HUDEP-2 (cell line): ENCODE measurements at regions not wholly inside any gene's neighbourhood (a gene's known extent, or its start where the extent isn't known, plus 50 kb on each side); places are given as distances from the start of the nearest gene placed in this dataset.

Source experiments
- DNase-seq, 76 experiments: peaks; one replicate each; lab custom pipeline; 2025; ENCODE audit not compliant: unreplicated experiment in 76 of 76; lab: John Stamatoyannopoulos, UW

DNA sequence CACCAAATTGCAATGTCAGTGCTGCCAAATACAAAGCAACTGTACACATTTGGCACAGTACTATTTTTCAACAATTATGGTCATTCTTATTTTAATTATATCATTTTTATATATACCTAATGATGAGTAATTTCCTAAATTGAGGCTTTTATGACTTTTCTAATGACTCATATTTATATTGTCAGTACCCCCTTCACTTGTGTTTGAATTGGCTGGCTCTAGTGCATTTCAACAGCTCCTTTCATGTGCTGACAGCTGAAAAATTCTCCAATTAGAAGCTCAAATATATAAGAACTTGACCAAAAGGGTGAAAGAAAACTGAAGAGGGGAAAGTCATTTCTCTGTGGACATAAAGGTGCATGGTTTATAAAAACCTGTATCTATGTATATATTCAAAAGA is 263.3 kb downstream of the SLITRK1 start:
- DNase-seq: no peak

GRCh38 chr13:83613524-83613923 is 268.8 kb downstream of the SLITRK1 start:
- no peak for DNase-seq

- peak in 1 of 76 experiments; percentile 1 for DNase-seq
These were observed 280.7 kb downstream of the SLITRK1 start for GRCh38 chr13:83601539-83601938.

- no peak for DNase-seq
These were observed 290.2 kb downstream of the SLITRK1 start for GRCh38 chr13:83592095-83592494.

DNA sequence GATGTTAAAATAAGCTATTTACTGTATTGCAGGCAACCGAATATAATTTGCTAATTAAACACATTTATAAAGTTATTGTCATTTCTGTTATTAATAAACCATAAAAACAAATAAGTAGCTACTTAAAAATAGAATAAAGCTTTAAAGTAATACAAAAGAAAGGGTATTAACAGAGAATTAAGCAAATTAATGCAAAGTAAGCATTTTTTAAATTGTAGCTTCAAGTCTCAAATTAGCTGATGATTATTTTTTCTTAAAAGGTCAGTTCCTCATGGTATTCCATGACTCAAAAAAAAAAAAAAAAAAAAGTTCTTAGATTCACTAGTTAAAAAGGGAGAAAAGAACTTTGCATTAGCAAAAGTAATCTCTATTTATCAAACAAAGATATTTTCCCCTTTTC is 292.5 kb downstream of the SLITRK1 start:
- no peak for DNase-seq

GRCh38 chr13:83577183-83577582 is 305.1 kb downstream of the SLITRK1 start:
- DNase-seq: no peak

- no peak for DNase-seq
These were observed 314.3 kb downstream of the SLITRK1 start for GRCh38 chr13:83568019-83568418.

- DNase-seq: no peak
These were observed 318.8 kb downstream of the SLITRK1 start for GRCh38 chr13:83563499-83563898.

- DNase-seq: no peak
These were observed 324.4 kb downstream of the SLITRK1 start for GRCh38 chr13:83557845-83558244.

DNA sequence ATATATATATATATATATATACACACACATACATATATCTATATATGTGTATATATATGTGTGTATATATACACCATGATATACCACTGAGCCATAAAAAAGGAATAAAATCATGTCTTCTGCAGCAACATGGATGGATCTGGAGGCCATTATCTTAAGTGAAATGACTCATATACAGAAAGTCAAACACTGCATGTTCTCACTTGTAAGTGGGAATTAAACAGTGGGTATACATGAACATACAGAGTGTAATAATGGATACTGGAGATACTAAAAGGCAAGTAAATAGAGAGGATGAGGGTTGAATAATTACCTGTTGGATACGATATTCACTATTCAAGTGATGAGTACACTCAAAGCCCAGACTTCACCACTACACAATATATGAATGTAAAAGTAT is 332.6 kb downstream of the SLITRK1 start:
- no peak for DNase-seq

GRCh38 chr13:83547043-83547442 is 335.2 kb downstream of the SLITRK1 start:
- DNase-seq: no peak

DNA sequence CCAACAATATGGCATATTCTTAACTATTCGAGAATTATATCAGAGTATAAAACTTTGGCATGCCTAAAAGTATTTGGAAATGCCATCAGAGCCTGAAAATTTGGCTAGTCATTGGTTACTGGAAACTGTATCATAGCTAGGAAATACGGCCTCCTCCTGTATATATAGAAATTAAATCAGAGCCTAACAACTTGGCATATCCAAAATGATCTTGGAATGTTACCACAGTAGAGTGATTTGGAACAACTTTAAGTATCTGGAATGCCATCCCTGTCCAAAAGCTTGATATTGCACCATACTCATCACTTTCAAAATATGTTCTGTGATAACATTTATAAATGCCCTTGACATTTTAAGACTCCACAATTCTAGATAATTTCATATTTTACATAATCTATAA is 335.8 kb downstream of the SLITRK1 start:
- no peak for DNase-seq

DNA sequence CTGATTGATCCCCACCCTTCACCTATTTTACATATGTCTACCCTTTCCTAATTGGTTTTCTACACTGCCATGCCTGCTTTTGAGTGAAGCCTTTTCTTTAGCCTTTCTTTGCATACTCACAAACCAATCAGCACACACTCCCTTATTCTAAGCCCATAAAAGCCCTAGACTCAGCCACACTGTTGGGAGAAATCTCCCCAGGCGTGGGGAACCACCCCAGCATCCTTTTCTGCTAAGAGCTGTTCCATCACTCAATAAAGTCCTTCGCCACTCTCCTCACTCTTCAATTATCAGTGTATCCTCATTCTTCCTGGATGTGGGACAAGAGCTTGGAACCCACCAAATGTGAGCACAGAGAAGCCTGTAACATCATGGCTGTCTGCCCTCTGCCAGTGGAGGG is 343.6 kb downstream of the SLITRK1 start:
- DNase-seq: no peak

DNA sequence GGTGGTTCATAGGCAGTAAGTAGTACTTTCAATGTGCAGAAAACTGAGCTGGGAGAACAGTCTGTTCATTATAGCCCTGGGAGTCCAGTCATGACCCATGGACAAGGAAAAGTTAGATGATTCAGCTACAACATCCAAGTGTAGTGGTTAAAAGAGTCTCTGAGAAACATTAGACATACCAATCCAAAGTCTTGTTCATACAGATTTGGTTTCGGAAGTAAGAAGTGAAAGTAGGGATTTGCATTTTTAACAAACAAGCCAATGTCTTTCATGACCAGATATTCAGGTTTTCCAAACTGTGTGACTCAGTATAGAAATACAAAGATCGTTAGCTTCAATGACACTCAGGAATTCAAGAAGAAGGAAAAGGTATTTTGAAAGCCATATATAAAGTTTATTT is 345.3 kb downstream of the SLITRK1 start:
- DNase-seq: no peak

DNA sequence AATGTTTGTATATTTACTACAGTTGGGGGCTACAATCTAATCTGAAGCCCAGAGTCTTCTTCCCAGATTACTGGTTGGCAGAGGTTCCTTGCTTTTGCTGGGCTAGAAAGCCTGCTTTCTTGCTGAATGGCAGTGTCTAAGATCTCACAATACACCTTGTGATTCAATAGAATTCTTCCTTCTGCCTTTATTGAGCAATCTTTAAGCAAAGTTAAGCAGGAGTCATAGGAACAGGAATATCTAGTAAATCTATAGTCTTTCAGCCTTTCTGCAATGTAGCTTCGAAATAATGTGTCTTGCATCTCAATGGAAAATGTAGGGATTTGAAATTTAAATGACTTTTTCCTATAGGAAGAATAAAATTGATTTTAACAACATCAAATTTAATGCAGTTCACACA is 346.1 kb downstream of the SLITRK1 start:
- DNase-seq: no peak

DNA sequence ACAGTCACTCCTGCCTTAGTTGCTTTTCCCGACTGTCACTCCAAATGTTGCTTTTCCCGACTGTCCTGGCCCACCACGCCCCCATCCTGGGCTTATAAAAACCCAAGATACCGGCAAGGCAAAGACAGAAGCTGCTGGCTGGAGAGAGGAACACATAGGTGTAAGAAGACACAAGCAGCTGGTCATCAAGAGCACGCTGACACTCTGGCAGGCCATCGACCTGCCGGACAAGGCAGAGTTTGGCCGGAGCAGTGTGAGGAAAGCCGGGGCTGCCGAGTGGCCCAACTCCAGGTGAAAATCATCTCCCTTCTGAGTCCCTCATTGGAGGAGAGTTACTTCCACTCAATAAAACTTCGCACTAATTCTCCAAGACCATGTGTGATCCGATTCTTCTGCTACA is 349.5 kb downstream of the SLITRK1 start:
- DNase-seq: no peak

- DNase-seq: peak in 1 of 76 experiments; percentile 7
These were observed 351.3 kb downstream of the SLITRK1 start for GRCh38 chr13:83531022-83531421.

DNA sequence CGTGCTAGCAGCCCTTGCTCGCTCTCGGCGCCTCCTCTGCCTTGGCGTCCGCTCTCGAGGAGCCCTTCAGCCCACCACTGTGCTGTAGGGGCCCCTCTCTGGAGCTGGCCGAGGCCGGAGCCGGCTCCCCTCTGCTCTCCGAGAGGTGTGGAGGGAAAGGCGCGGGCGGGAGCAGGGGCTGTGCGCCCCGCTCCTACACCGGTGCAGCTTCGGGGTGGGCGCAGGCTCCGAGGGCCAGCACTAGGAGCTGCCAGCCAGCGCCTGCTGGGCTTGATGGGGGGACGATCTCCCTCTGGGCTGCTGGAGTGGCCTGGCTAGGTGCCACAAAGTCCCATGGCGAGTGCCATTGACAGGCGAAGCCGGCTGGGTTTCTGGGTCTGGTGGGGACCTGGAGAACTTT is 365.5 kb downstream of the SLITRK1 start:
- no peak for DNase-seq

- peak in 1 of 76 experiments; percentile 0 for DNase-seq
These were observed 366.8 kb downstream of the SLITRK1 start for GRCh38 chr13:83515268-83516015.

GRCh38 chr13:83508771-83509301 is 373.4 kb downstream of the SLITRK1 start:
- DNase-seq: no peak

GRCh38 chr13:83503424-83503823 is 378.9 kb downstream of the SLITRK1 start:
- no peak for DNase-seq

- no peak for DNase-seq
These were observed 383.0 kb downstream of the SLITRK1 start for GRCh38 chr13:83499286-83499685.
